MV-4-11 (cell line): ENCODE measurements at regions not wholly inside any gene's neighbourhood (a gene's known extent, or its start where the extent isn't known, plus 50 kb on each side); places are given as distances from the start of the nearest gene placed in this dataset.
"Not testable (repeated sequence)": the region's sequence is repeated elsewhere in the genome, so short reads cannot be mapped to it uniquely, and the experiment has no call there.

Experiments
- DNase-seq: peaks from one replicate; lab custom pipeline; 2025; lab: John Stamatoyannopoulos, UW

GRCh38 chr5:51172903-51173626 lies 210.2 kb upstream of the ISL1 start:
- DNase-seq: no peak

GRCh38 chr5:51181208-51181894 lies 201.9 kb upstream of the ISL1 start:
- no peak for DNase-seq

- DNase-seq: no peak
These were observed 197.4 kb upstream of the ISL1 start for GRCh38 chr5:51185850-51186329.

GRCh38 chr5:51188001-51188591 lies 195.2 kb upstream of the ISL1 start:
- no peak for DNase-seq

GRCh38 chr5:51194671-51195070 lies 188.6 kb upstream of the ISL1 start:
- no peak for DNase-seq

GRCh38 chr5:51201024-51201423 lies 182.2 kb upstream of the ISL1 start:
- DNase-seq: no peak

GRCh38 chr5:51201708-51202107 lies 181.5 kb upstream of the ISL1 start:
- DNase-seq: no peak

GRCh38 chr5:51202161-51202560 lies 181.1 kb upstream of the ISL1 start:
- no peak for DNase-seq

- DNase-seq: no peak
These were observed 179.7 kb upstream of the ISL1 start for GRCh38 chr5:51203598-51203997.

- no peak for DNase-seq
These were observed 175.0 kb upstream of the ISL1 start for GRCh38 chr5:51208296-51208695.

- peak; percentile 46 for DNase-seq
These were observed 168.5 kb upstream of the ISL1 start for GRCh38 chr5:51214746-51215145.

GRCh38 chr5:51225789-51226742 lies 157.2 kb upstream of the ISL1 start:
- DNase-seq: no peak

GRCh38 chr5:51227963-51228470 lies 155.2 kb upstream of the ISL1 start:
- no peak for DNase-seq

- DNase-seq: no peak
These were observed 152.9 kb upstream of the ISL1 start for GRCh38 chr5:51230336-51230735.

GRCh38 chr5:51242456-51242855 lies 140.8 kb upstream of the ISL1 start:
- no peak for DNase-seq

- DNase-seq: not testable (repeated sequence)
These were observed 132.3 kb upstream of the ISL1 start for GRCh38 chr5:51250957-51251356.

- DNase-seq: no peak
These were observed 112.0 kb upstream of the ISL1 start for GRCh38 chr5:51271261-51271660.

GRCh38 chr5:51273021-51273420 lies 110.2 kb upstream of the ISL1 start:
- DNase-seq: no peak

- no peak for DNase-seq
These were observed 109.4 kb upstream of the ISL1 start for GRCh38 chr5:51273871-51274270.

- no peak for DNase-seq
These were observed 107.8 kb upstream of the ISL1 start for GRCh38 chr5:51275428-51275827.

GRCh38 chr5:51276250-51276649 lies 107.0 kb upstream of the ISL1 start:
- no peak for DNase-seq

- no peak for DNase-seq
These were observed 104.7 kb upstream of the ISL1 start for GRCh38 chr5:51278539-51278938.
